HCT116 (cell line): ENCODE measurements at regions not wholly inside any gene's neighbourhood (a gene's known extent, or its start where the extent isn't known, plus 50 kb on each side); places are given as distances from the start of the nearest gene placed in this dataset.

ENCODE experiments used
- ATAC-seq: fragments of 200-7000 bp; cut with Tn5 transposase; 2 replicates; pipeline ENCODE4 v1.9.1; 2020; ENCODE audit warnings: mild to moderate bottlenecking, moderate library complexity
- BruUV-seq: library from RNA; stranded (reverse); fragments of 400-500 nt; replicated peaks from 2 replicates; lab custom pipeline; 2021; lab: Mats Ljungman, UMichigan
- CTCF ChIA-PET: fragments of 300-600 bp; sonication (Branson Sonifier 250); formaldehyde crosslinking; loops from one replicate; lab custom pipeline; 2021; ENCODE audit warnings: antibody characterized with exemption; lab: Charles Lee
- POLR2A ChIA-PET: fragments of 300-600, 350-600 bp; sonication (Branson Sonifier 250); formaldehyde crosslinking; loops from one replicate; lab custom pipeline; 2021; ENCODE audit warnings: antibody characterized with exemption; lab: Charles Lee
- RAD21 ChIA-PET, 2 experiments: fragments of 300-600 bp; sonication (Branson Sonifier 250); formaldehyde crosslinking; loops; one replicate each; lab custom pipeline; 2023; ENCODE audit warnings: low total read pairs in 2 of 2; ENCODE audit not compliant: uncharacterized antibody in 2 of 2, unreplicated experiment in 2 of 2, low non-redundant PET in 1 of 2; lab: Charles Lee
- DNase-seq: peaks from one replicate; pipeline ENCODE4 v3.0.0-alpha.2; 2010; ENCODE audit warnings: low read depth, low spot score
- H2AFZ ChIP-seq: fragments of 200-600 bp; shearing (Covaris generic), sonication (generic); 2 replicates; pipeline ENCODE4 v1.6.1; 2017; ENCODE audit warnings: low read depth, mixed run types, mixed read lengths, antibody characterized with exemption, low read length; ENCODE audit not compliant: poor library complexity, severe bottlenecking
- H3K27ac ChIP-seq: 2 replicates; pipeline ENCODE4 v1.5.1; 2012; ENCODE audit warnings: low read depth, low read length
- H3K27me3 ChIP-seq: fragments of 200-600 bp; sonication (generic); 2 replicates; pipeline ENCODE4 v1.6.1; 2016; ENCODE audit warnings: mixed run types, low read length, mixed read lengths; ENCODE audit not compliant: insufficient read depth
- H3K36me3 ChIP-seq, 2 experiments: fragments of 200-500 bp in 1 of 2; fragments of 200-600 bp in 1 of 2; sonication (Bioruptor generic) in 1 of 2; sonication (generic) in 1 of 2; 2 replicates each; pipeline versions ENCODE4 v1.5.1 to v1.6.1; 2014 to 2016; ENCODE audit warnings: low read length in 2 of 2, inconsistent platforms in 1 of 2, mixed read lengths in 1 of 2, mixed run types in 1 of 2; ENCODE audit not compliant: insufficient read depth in 2 of 2, control insufficient read depth in 1 of 2
- H3K4me1 ChIP-seq, 2 experiments: fragments of 200-600 bp in 1 of 2; sonication (generic) in 1 of 2; 2 replicates each; pipeline versions ENCODE4 v1.5.1 to v1.6.1; 2012 to 2017; ENCODE audit warnings: low read length in 2 of 2, inconsistent platforms in 1 of 2, mild to moderate bottlenecking in 1 of 2, mixed read lengths in 1 of 2, mixed run types in 1 of 2, moderate library complexity in 1 of 2; ENCODE audit not compliant: insufficient read depth in 2 of 2, control insufficient read depth in 1 of 2
- H3K4me2 ChIP-seq: fragments of 200-600 bp; sonication (generic); 2 replicates; pipeline ENCODE4 v1.6.1; 2017; ENCODE audit warnings: mixed run types, low read length, mixed read lengths
- H3K4me3 ChIP-seq, 2 experiments: fragments of 200-600 bp in 1 of 2; sonication (generic) in 1 of 2; replicated peaks in 1 of 2; 2 replicates each; pipeline ENCODE4 v1.5.1; 2011 to 2016; ENCODE audit warnings: low read length in 2 of 2, control low read depth in 1 of 2, low read depth in 1 of 2, mild to moderate bottlenecking in 1 of 2, mixed read lengths in 1 of 2, mixed run types in 1 of 2
- H3K79me2 ChIP-seq: fragments of 200-600 bp; sonication (generic); 2 replicates; pipeline ENCODE4 v1.6.1; 2017; ENCODE audit warnings: mild to moderate bottlenecking, mixed run types, low read length, moderate library complexity, mixed read lengths; ENCODE audit not compliant: insufficient read depth
- H3K9ac ChIP-seq: fragments of 200-600 bp; sonication (generic); 2 replicates; pipeline ENCODE4 v1.6.1; 2016; ENCODE audit warnings: low read length, mixed read lengths
- H3K9me2 ChIP-seq: fragments of 200-600 bp; sonication (generic), shearing (Covaris generic); 2 replicates; pipeline ENCODE4 v1.6.1; 2017; ENCODE audit warnings: mixed run types, mild to moderate bottlenecking, moderate library complexity; ENCODE audit not compliant: insufficient read depth
- H3K9me3 ChIP-seq, 2 experiments: fragments of 200-500 bp in 1 of 2; fragments of 200-600 bp in 1 of 2; sonication (Bioruptor generic) in 1 of 2; sonication (generic) in 1 of 2; 2 replicates each; pipeline ENCODE4 v1.6.1; 2014 to 2017; ENCODE audit warnings: low read length in 2 of 2, mixed read lengths in 2 of 2, inconsistent platforms in 1 of 2, low read depth in 1 of 2, mild to moderate bottlenecking in 1 of 2, mixed run types in 1 of 2, moderate library complexity in 1 of 2; ENCODE audit not compliant: control insufficient read depth in 1 of 2, insufficient read depth in 1 of 2
- H4K20me1 ChIP-seq: fragments of 200-600 bp; sonication (generic), shearing (Covaris generic); 2 replicates; pipeline ENCODE4 v1.6.1; 2017; ENCODE audit warnings: mixed run types, mild to moderate bottlenecking, moderate library complexity; ENCODE audit not compliant: insufficient read depth
- CEBPB ChIP-seq: IDR thresholded peaks from 2 replicates; pipeline ENCODE4 v1.6.1; 2012; ENCODE audit warnings: low read depth
- EGR1 ChIP-seq: IDR thresholded peaks from 2 replicates; pipeline ENCODE4 v1.6.1; 2012; ENCODE audit warnings: low read depth
- POLR2AphosphoS5 ChIP-seq: IDR thresholded peaks from 2 replicates; pipeline ENCODE4 v1.6.1; 2011; ENCODE audit warnings: mild to moderate bottlenecking, low read depth, low read length, moderate library complexity
- SRF ChIP-seq: IDR thresholded peaks from 2 replicates; pipeline ENCODE4 v1.6.1; 2012; ENCODE audit warnings: low read depth
- intact Hi-C: fragments of 100-400 bp; cut with micrococcal nuclease; formaldehyde crosslinking; loops from 2 replicates; pipeline ENCODE4 v1.10.0; 2022
- TF ChIP-seq, protein P1 (sequence below), 3 experiments: fragments of 200-600 bp in 1 of 3; sonication (generic) in 1 of 3; IDR thresholded peaks in 2 of 3; conservative IDR thresholded peaks in 1 of 3; 2 replicates each; pipeline ENCODE4 v1.5.1; 2012 to 2017; ENCODE audit warnings: low read depth in 2 of 3, low read length in 2 of 3, antibody characterized with exemption in 1 of 3, borderline replicate concordance in 1 of 3, control low read depth in 1 of 3, mild to moderate bottlenecking in 1 of 3, mixed read lengths in 1 of 3, mixed run types in 1 of 3, moderate library complexity in 1 of 3; ENCODE audit not compliant: insufficient read depth in 1 of 3
- TF ChIP-seq, protein P2 (sequence below): IDR thresholded peaks from 2 replicates; pipeline ENCODE4 v1.6.1; 2012

DNA sequence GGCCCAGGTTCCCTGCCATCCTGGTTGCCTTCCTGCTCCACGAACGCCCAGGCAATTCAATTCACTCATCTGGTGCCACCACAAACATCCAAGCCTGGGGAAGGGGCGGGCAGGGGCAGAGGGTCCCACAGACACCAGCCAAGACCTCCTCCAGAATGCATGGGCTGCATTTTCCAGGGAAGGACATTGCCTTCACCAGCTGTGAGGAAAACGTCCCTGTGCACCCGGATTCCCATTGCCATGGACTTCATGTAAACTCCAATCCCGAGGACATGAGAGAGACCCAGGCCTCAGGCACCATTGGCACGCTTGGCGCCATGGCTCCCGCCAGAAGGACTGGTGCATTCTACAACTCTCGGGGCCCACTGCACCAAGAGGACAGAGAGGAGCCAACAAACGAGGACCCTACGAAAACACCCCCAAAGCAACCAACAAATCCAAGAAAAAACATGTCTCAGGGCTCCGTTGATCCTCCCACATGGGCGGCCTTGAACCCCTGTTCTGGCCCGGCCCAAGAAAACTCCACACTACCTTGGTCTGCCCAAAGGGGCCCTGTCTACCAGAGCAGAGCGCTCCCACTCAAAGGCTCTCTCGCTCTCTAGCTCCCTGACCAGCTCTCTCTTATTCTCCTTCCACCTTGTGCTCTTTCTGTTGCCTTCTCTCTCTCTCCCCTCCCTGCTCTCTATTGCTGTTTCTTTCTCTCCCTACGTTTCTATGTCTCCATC lies 183.9 kb downstream of the ALG10 start (continued):
- TF ChIP-seq, protein P1, sequence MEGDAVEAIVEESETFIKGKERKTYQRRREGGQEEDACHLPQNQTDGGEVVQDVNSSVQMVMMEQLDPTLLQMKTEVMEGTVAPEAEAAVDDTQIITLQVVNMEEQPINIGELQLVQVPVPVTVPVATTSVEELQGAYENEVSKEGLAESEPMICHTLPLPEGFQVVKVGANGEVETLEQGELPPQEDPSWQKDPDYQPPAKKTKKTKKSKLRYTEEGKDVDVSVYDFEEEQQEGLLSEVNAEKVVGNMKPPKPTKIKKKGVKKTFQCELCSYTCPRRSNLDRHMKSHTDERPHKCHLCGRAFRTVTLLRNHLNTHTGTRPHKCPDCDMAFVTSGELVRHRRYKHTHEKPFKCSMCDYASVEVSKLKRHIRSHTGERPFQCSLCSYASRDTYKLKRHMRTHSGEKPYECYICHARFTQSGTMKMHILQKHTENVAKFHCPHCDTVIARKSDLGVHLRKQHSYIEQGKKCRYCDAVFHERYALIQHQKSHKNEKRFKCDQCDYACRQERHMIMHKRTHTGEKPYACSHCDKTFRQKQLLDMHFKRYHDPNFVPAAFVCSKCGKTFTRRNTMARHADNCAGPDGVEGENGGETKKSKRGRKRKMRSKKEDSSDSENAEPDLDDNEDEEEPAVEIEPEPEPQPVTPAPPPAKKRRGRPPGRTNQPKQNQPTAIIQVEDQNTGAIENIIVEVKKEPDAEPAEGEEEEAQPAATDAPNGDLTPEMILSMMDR (IDR thresholded peaks at IDR 0.05 in 2 of 3, conservative IDR thresholded peaks at IDR 0.05 in 1 of 3; ENCODE audit: borderline replicate concordance in 1 of 3, insufficient read depth in 1 of 3, low read depth in 2 of 3, low read length in 2 of 3) = no peak
- no peak for TF ChIP-seq CEBPB
- TF ChIP-seq, all 23 proteins: peak for 0

DNA sequence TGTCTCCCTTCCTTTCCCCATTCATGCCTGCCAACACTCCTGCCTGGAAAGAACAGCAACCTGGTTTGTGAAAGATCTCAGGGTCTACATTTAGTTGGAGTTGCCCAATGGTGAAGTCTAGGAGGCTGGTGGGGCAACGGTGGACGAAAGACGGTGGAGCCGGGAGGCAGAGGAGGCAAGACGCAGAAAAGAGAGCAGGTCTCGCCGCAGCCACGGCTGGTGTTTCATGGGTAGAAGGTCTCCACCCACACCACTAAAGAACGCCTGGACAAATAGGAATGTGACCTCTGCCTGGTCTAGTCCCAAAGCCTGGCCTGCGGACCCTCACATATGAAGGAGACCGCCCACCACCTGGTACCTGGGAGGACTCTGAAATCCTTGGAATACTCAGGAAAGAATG lies 185.6 kb downstream of the ALG10 start:
- H3K27me3 ChIP-seq = no peaks in the 10 kb centered on the region
- intact Hi-C loops = no loop called here
- ChIA-PET RAD21 (no interaction called here), POLR2A (no interaction called here), CTCF (no interaction called here)
- H2AFZ ChIP-seq = no peak overlapping the region
- H3K4me2 ChIP-seq = no peak overlapping the region
- no peaks in the 10 kb centered on the region for H4K20me1 ChIP-seq
- no peak overlapping the region for H3K9ac ChIP-seq
- no peaks in the 10 kb centered on the region for H3K4me1 ChIP-seq
- no TSS peak for BruUV-seq
- no peaks in the 10 kb centered on the region for H3K9me2 ChIP-seq
- no peaks in the 10 kb centered on the region for H3K36me3 ChIP-seq
- ATAC-seq (no peak), DNase-seq (no peak)
- H3K27ac ChIP-seq = no peak overlapping the region
- no peaks in the 10 kb centered on the region for H3K9me3 ChIP-seq
- no peak overlapping the region for H3K4me3 ChIP-seq
- H3K79me2 ChIP-seq = no peaks in the 10 kb centered on the region
- TF ChIP-seq SRF (no peak), POLR2AphosphoS5 (no peak), EGR1 (no peak)
- TF ChIP-seq, protein P2, sequence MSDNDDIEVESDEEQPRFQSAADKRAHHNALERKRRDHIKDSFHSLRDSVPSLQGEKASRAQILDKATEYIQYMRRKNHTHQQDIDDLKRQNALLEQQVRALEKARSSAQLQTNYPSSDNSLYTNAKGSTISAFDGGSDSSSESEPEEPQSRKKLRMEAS = no peak
